Mesenchymal stem cell (in vitro differentiated cells and primary cell): ENCODE measurements at regions not wholly inside any gene's neighbourhood (a gene's known extent, or its start where the extent isn't known, plus 50 kb on each side); places are given as distances from the start of the nearest gene placed in this dataset.

ENCODE experiments used
- DNase-seq: peaks from one replicate; pipeline ENCODE4 v3.0.0-alpha.2; 2013
- H2AFZ ChIP-seq: one replicate; pipeline ENCODE4 v1.6.1; 2013; ENCODE audit warnings: low read depth, mild to moderate bottlenecking, control low read depth, inconsistent platforms, low read length, moderate library complexity
- H2AK5ac ChIP-seq: 2 replicates; pipeline ENCODE4 v1.6.1; 2013; ENCODE audit warnings: low read length, moderate library complexity, mild to moderate bottlenecking, inconsistent platforms; ENCODE audit not compliant: severe bottlenecking
- H2BK120ac ChIP-seq: one replicate; pipeline ENCODE4 v1.6.1; 2013; ENCODE audit warnings: low read depth, mild to moderate bottlenecking, inconsistent platforms, low read length, moderate library complexity
- H2BK12ac ChIP-seq, 2 experiments: one replicate each; pipeline ENCODE4 v1.6.1; 2013; ENCODE audit warnings: inconsistent platforms in 2 of 2, low read length in 2 of 2, mild to moderate bottlenecking in 2 of 2, moderate library complexity in 2 of 2, control low read depth in 1 of 2
- H2BK15ac ChIP-seq: one replicate; pipeline ENCODE4 v1.6.1; 2013; ENCODE audit warnings: mild to moderate bottlenecking, low read depth, inconsistent platforms; ENCODE audit not compliant: poor library complexity, severe bottlenecking
- H2BK5ac ChIP-seq: 2 replicates; pipeline ENCODE4 v1.6.1; 2013; ENCODE audit warnings: low read depth, mild to moderate bottlenecking, low read length, control low read depth, inconsistent platforms; ENCODE audit not compliant: poor library complexity, severe bottlenecking
- H3K14ac ChIP-seq, 2 experiments: one replicate each; pipeline ENCODE4 v1.6.1; 2013; ENCODE audit warnings: inconsistent platforms in 2 of 2, low read length in 2 of 2, control low read depth in 1 of 2, mild to moderate bottlenecking in 1 of 2, moderate library complexity in 1 of 2
- H3K18ac ChIP-seq, 2 experiments: one replicate each; pipeline ENCODE4 v1.6.1; 2013; ENCODE audit warnings: inconsistent platforms in 2 of 2, low read length in 2 of 2, control low read depth in 1 of 2, low read depth in 1 of 2, mild to moderate bottlenecking in 1 of 2
- H3K23ac ChIP-seq, 2 experiments: one replicate each; pipeline ENCODE4 v1.6.1; 2013; ENCODE audit warnings: inconsistent platforms in 2 of 2, low read length in 2 of 2, mild to moderate bottlenecking in 2 of 2, moderate library complexity in 2 of 2, control low read depth in 1 of 2
- H3K27ac ChIP-seq: 2 replicates; pipeline ENCODE4 v1.5.1; 2013; ENCODE audit warnings: mild to moderate bottlenecking, moderate library complexity, low read length, control low read depth, inconsistent platforms; ENCODE audit not compliant: poor library complexity, severe bottlenecking
- H3K27me3 ChIP-seq, 2 experiments: 2 replicates each; pipeline versions ENCODE4 v1.6.1 to v1.7.0; 2013; ENCODE audit warnings: low read length in 2 of 2, mild to moderate bottlenecking in 2 of 2, moderate library complexity in 2 of 2, control low read depth in 1 of 2, inconsistent platforms in 1 of 2; ENCODE audit not compliant: control insufficient read depth in 1 of 2, insufficient read depth in 1 of 2
- H3K36me3 ChIP-seq, 2 experiments: 2 replicates each; pipeline versions ENCODE4 v1.6.1 to v1.7.0; 2013; ENCODE audit warnings: low read length in 2 of 2, control low read depth in 1 of 2, inconsistent platforms in 1 of 2, low read depth in 1 of 2, mild to moderate bottlenecking in 1 of 2; ENCODE audit not compliant: insufficient read depth in 2 of 2, control insufficient read depth in 1 of 2
- H3K4ac ChIP-seq, 2 experiments: one replicate each; pipeline ENCODE4 v1.6.1; 2013; ENCODE audit warnings: inconsistent platforms in 2 of 2, low read length in 2 of 2, mild to moderate bottlenecking in 2 of 2, moderate library complexity in 2 of 2, control low read depth in 1 of 2, low read depth in 1 of 2
- H3K4me1 ChIP-seq: 2 replicates; pipeline ENCODE4 v1.6.1; 2013; ENCODE audit warnings: low read depth, low read length, control low read depth; ENCODE audit not compliant: control insufficient read depth, insufficient read depth
- H3K4me2 ChIP-seq: 2 replicates; pipeline ENCODE4 v1.6.1; 2013; ENCODE audit warnings: low read length, mild to moderate bottlenecking, inconsistent platforms; ENCODE audit not compliant: poor library complexity, severe bottlenecking
- H3K4me3 ChIP-seq, 2 experiments: 2 replicates each; pipeline versions ENCODE4 v1.5.1 to v1.7.0; 2013; ENCODE audit warnings: low read length in 2 of 2, mild to moderate bottlenecking in 2 of 2, control low read depth in 1 of 2, low read depth in 1 of 2; ENCODE audit not compliant: insufficient read depth in 1 of 2
- H3K79me1 ChIP-seq: replicated peaks from 2 replicates; pipeline ENCODE4 v1.6.1; 2013; ENCODE audit warnings: mild to moderate bottlenecking, control low read depth, low read length, inconsistent platforms; ENCODE audit not compliant: poor library complexity, severe bottlenecking
- H3K9ac ChIP-seq: 2 replicates; pipeline ENCODE4 v1.7.0; 2013; ENCODE audit warnings: mild to moderate bottlenecking, low read length, moderate library complexity
- H3K9me3 ChIP-seq: 2 replicates; pipeline ENCODE4 v1.7.0; 2013; ENCODE audit warnings: mild to moderate bottlenecking, low read length; ENCODE audit not compliant: control insufficient read depth
- H4K8ac ChIP-seq: one replicate; pipeline ENCODE4 v1.6.1; 2013; ENCODE audit warnings: inconsistent platforms, mild to moderate bottlenecking, low read length, moderate library complexity
- H4K91ac ChIP-seq: one replicate; pipeline ENCODE4 v1.6.1; 2013; ENCODE audit warnings: mild to moderate bottlenecking, low read length, inconsistent platforms
- WGBS: methylation state at CpG from one replicate; pipeline ENCODE4 v1.1.7; 2013; ENCODE audit warnings: mixed read lengths; 5-methylcytosine and 5-hydroxymethylcytosine counted together

- Histone ChIP-seq H2BK12ac (no peak overlapping the region), H3K4ac (no peak overlapping the region), H4K91ac (no peak overlapping the region), H2BK5ac (no peak overlapping the region), H3K36me3 (no peaks in the 10 kb centered on the region), H3K18ac (no peak overlapping the region), H2AFZ (no peak overlapping the region), H2BK15ac (no peak overlapping the region), H3K27me3 (no peaks in the 10 kb centered on the region), H3K4me2 (no peak overlapping the region), H3K9me3 (no peaks in the 10 kb centered on the region), H3K4me1 (no peaks in the 10 kb centered on the region), H3K14ac (no peak overlapping the region), H3K23ac (no peak overlapping the region), H3K4me3 (no peak overlapping the region), H3K9ac (no peak overlapping the region), H3K27ac (no peak overlapping the region), H3K79me1 (no peaks in the 10 kb centered on the region), H2AK5ac (no peak overlapping the region), H4K8ac (no peak overlapping the region), H2BK120ac (no peak overlapping the region)
- no peak for DNase-seq
- WGBS = 76% methylated on average over 1 of the region's 1 CpG
Measured at GRCh38 chr5:143695941-143696340, 116.0 kb upstream of the HMHB1 start.

- Histone ChIP-seq H2BK120ac (no peak overlapping the region), H2AFZ (no peak overlapping the region), H3K18ac (no peak overlapping the region), H3K14ac (no peak overlapping the region), H3K4me1 (no peaks in the 10 kb centered on the region), H3K23ac (no peak overlapping the region), H3K4me2 (no peak overlapping the region), H3K27ac (no peak overlapping the region), H3K27me3 (no peaks in the 10 kb centered on the region), H2BK15ac (no peak overlapping the region), H4K91ac (no peak overlapping the region), H3K4ac (no peak overlapping the region), H3K79me1 (no peaks in the 10 kb centered on the region), H2BK5ac (no peak overlapping the region), H3K9me3 (no peaks in the 10 kb centered on the region), H3K36me3 (no peaks in the 10 kb centered on the region), H3K4me3 (no peak overlapping the region), H2BK12ac (no peak overlapping the region), H3K9ac (no peak overlapping the region), H2AK5ac (no peak overlapping the region), H4K8ac (no peak overlapping the region)
- 89% methylated on average over 7 of the region's 7 CpGs for WGBS
- no peak for DNase-seq
Measured at GRCh38 chr5:143695244-143695864, 116.6 kb upstream of the HMHB1 start.

- no peaks in the 10 kb centered on the region for H3K36me3 ChIP-seq
- no peak overlapping the region for H3K4me3 ChIP-seq
- no peak overlapping the region for H3K14ac ChIP-seq
- 87% methylated on average over 4 of the region's 4 CpGs for WGBS
- no peak overlapping the region for H3K23ac ChIP-seq
- no peak overlapping the region for H4K91ac ChIP-seq
- DNase-seq = no peak
- H2BK12ac ChIP-seq = no peak overlapping the region
- no peak overlapping the region for H2AK5ac ChIP-seq
- H2BK120ac ChIP-seq = no peak overlapping the region
- no peak overlapping the region for H4K8ac ChIP-seq
- H3K4me2 ChIP-seq = no peak overlapping the region
- H2AFZ ChIP-seq = no peak overlapping the region
- H2BK5ac ChIP-seq = no peak overlapping the region
- H3K9me3 ChIP-seq = no peaks in the 10 kb centered on the region
- no peaks in the 10 kb centered on the region for H3K79me1 ChIP-seq
- H3K4ac ChIP-seq = no peak overlapping the region
- H3K27me3 ChIP-seq = no peaks in the 10 kb centered on the region
- no peak overlapping the region for H3K27ac ChIP-seq
- H3K4me1 ChIP-seq = no peaks in the 10 kb centered on the region
- H2BK15ac ChIP-seq = no peak overlapping the region
- H3K18ac ChIP-seq = no peak overlapping the region
- no peak overlapping the region for H3K9ac ChIP-seq
Measured at GRCh38 chr5:143694357-143694756, 117.6 kb upstream of the HMHB1 start.

GRCh38 chr5:143693651-143694252 is 118.2 kb upstream of the HMHB1 start:
- H3K9me3 ChIP-seq = no peaks in the 10 kb centered on the region
- no peaks in the 10 kb centered on the region for H3K36me3 ChIP-seq
- H3K4me3 ChIP-seq = no peak overlapping the region
- no peak overlapping the region for H4K91ac ChIP-seq
- H2AFZ ChIP-seq = no peak overlapping the region
- no peak overlapping the region for H3K4me2 ChIP-seq
- no peaks in the 10 kb centered on the region for H3K27me3 ChIP-seq
- no peak overlapping the region for H2BK12ac ChIP-seq
- no peak overlapping the region for H4K8ac ChIP-seq
- no peak overlapping the region for H2AK5ac ChIP-seq
- no peaks in the 10 kb centered on the region for H3K4me1 ChIP-seq
- H3K79me1 ChIP-seq = no peaks in the 10 kb centered on the region
- H2BK15ac ChIP-seq = no peak overlapping the region
- no peak overlapping the region for H3K14ac ChIP-seq
- DNase-seq = no peak
- H3K9ac ChIP-seq = no peak overlapping the region
- no peak overlapping the region for H3K18ac ChIP-seq
- H2BK120ac ChIP-seq = no peak overlapping the region
- no peak overlapping the region for H2BK5ac ChIP-seq
- H3K4ac ChIP-seq = no peak overlapping the region
- no peak overlapping the region for H3K23ac ChIP-seq
- no peak overlapping the region for H3K27ac ChIP-seq
- 82% methylated on average over 2 of the region's 4 CpGs for WGBS
